GM19328 (cell line): ENCODE measurements at regions not wholly inside any gene's neighbourhood (a gene's known extent, or its start where the extent isn't known, plus 50 kb on each side); places are given as distances from the start of the nearest gene placed in this dataset.
"Not testable (repeated sequence)": the region's sequence is repeated elsewhere in the genome, so short reads cannot be mapped to it uniquely, and the experiment has no call there.

ENCODE experiments used
- ATAC-seq: cut with Tn5 transposase; IDR thresholded peaks from one replicate; pipeline ENCODE4 v1.9.1; 2021; ENCODE audit warnings: mild to moderate bottlenecking, moderate library complexity; ENCODE audit not compliant: unreplicated experiment

DNA sequence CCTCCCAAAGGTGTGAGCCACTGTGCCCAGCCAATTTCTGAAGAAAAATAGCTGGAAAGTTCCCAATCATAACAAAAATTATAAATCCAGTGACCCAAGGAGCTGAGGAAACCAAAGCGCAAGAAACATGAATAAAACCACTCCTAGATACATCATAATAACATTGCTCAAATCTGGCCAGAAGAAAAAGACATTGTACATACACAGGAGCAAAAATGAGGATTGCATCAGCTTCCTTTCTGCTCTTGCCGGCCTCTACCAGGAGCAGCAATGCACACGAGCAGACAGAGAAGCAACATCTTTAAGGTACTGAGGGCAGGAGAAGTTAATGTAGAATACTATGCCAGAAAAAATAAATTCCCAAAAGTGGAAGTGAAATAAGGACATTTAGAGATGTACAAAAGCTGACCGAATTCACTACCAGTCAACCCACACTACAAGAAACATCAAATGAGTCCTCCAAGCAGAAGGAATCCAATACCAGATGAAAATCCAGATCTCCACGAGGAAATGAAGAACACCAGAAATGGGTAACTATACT is 127.0 kb upstream of the NBPF11 start:
- not testable (repeated sequence) for ATAC-seq

DNA sequence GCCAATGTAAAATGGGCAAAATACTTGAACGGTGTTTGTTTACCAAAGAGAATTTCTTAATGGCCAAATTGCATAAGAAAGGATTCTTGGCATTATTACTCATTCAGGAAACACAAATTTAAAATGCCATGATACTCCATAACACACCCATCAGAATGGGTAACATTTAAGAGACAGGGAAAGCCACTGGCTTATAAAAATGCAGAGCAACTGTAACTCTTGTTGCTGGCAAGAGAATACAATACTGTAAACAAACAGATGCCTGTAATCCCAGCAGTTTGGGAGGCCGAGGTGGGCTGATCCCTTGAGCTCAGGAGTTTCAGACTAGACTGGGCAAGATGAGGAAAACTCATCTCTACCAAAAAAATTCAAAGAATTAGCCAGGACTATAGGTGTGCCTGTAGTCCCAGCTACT is 125.8 kb upstream of the NBPF11 start:
- ATAC-seq, result not testable (repeated sequence)

DNA sequence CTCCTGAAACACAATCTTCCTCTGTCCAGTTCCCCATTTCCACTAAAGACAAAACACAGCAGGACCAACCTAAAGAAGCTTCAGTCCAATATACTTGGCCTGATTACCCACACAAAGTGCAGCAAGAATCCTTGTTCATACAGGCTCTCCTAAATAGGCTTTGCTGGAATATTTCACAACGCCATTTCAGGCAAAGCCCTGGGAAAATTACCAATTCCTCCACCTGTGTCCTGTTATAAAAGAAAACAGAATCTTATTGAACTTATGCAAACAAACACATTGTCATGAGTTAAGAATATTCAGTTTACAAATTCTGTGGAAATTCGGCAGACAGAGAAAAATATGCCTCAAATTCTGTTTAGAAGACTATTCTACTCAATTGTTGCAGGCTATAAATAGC is 115.0 kb upstream of the NBPF11 start:
- ATAC-seq, result not testable (repeated sequence)

GRCh38 chr1:148264374-148265276 is 112.5 kb upstream of the NBPF11 start:
- no peak for ATAC-seq

- no peak for ATAC-seq
Measured at GRCh38 chr1:148263906-148264255, 111.8 kb upstream of the NBPF11 start.

DNA sequence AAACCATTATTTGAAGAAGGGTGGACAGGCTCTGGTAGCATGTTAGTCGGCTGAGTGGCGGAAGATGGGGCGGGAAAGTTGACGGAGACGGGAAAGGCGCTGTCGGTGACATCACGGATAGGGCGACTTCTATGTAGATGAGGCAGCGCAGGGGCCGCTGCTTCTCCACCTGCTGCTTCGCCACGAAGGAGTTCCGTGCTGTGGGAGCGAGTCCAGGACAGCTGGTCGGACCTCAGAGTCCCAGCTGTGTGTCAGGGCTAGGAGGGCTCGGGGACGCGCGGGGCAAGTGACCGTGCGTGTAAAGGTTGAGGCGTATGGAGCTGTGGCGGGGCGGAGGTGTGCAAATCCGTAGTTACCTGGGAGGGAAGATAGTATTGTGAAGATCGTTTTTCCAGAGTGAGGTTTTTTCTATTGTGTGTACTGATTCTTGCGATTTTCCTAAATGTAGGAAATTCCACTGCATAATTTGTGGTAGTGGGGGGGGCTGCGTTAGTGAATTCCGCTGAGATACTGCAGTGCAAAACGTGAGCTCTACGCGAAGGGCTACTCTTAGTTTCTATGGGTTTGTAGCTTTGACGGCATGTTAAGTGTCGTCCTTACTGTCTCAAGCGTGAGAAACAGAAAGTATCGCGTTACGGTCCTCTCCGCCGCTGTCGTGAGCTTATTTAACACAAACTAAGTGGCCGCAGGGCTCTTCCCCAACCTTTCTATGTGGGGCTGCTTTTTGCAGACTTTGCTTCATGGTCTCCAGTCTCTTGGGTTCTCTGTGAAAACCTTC is 111.2 kb upstream of the NBPF11 start:
- ATAC-seq, result no peak

DNA sequence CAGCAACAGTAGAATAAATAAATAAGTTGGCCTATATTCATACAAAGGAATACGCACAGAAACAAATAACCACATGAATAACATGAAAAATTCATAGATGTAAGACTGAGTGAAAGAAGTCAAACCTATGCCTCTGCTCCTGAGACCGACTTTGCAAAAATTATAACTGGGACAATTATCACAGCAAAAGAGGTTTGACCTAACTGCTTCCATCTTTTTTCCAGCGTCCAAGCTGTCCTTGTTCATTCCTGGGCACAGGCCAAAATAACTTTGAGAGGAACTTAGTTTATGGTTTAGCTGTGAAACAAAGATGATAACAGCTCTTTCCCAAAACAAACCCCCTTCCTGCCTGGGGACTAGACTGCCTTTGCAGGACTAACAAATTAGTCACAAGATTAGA is 109.6 kb upstream of the NBPF11 start:
- ATAC-seq, result not testable (repeated sequence)

DNA sequence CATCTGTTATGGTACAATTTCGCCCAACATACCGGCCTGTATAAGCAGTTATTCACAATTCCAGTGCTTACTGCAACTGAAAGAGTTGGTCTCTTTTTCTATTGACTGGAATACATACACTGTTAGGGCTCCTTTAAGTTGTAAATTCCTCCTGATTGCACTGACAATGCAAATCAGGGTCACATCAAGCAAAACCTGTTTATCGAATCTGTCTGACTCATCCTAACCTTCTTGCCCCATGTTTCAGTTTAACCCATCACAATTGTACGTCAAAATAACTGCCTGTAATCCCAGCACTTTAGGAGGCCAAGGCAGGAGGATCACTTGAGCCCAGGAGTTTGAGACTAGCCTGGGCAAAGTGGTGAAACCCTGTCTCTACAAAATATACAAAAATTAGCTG is 105.8 kb upstream of the NBPF11 start:
- ATAC-seq, result not testable (repeated sequence)

- not testable (repeated sequence) for ATAC-seq
Measured at GRCh38 chr1:148254611-148255429, 102.7 kb upstream of the NBPF11 start.

DNA sequence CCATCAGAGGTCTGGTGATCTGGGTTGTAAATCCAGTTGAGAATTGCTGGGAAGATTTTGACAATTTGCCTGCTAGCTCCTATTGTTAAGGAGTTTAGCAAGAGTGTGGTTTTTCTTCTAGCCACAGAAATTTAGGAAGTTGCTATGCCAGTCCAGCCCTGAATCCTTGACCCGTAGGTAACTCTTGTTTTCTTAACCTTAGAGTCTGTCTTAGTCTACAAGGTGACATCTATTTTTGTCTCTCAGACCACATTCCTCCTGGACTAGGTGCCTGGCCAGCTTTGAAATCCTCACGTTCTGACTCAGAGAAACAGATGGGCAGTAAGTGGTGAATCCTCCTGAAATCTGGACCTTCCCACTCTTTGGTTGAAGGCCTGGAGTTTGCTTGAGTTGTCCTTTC is 101.7 kb upstream of the NBPF11 start:
- ATAC-seq, result not testable (repeated sequence)

DNA sequence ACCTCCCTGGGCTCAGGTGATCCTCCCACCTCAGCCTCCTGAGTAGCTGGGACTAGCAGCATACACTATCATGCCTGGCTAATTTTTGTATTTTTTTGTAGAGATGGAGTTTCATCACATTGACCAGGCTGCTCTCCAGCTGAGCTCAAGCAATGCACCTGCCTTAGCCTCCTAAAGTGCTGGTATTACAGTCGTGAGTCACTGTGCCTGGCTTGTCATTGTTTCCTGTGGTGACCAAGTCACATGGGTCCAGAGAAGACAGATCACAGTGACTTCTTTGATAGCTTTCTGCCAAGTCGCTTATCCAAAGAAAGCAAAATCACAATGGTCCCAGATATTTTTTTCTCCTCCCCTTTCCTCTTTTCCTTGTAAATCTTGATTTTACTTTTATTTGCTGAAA is 96.7 kb upstream of the NBPF11 start:
- not testable (repeated sequence) for ATAC-seq

GRCh38 chr1:148246258-148246861 is 94.3 kb upstream of the NBPF11 start:
- ATAC-seq, result not testable (repeated sequence)

DNA sequence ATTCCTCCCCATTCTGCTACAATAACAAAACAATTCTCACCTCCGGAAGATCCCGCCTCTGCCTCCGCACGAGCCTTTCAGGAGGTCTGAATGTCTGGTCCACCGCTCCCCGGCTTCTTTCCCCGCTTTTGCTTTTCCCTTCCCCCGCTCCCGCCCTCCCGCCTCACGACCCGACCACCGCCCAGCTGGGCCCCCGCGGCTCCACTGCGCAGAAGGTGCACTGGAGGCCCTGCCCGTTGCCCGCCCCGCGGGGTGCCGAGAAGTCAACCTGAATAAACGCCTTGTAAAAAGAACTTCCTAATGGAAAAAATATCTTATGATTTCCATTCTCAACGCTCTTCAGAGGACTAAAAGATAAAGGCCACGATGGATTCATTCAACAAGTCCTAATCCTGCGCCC is 93.8 kb upstream of the NBPF11 start:
- ATAC-seq, result not testable (repeated sequence)

DNA sequence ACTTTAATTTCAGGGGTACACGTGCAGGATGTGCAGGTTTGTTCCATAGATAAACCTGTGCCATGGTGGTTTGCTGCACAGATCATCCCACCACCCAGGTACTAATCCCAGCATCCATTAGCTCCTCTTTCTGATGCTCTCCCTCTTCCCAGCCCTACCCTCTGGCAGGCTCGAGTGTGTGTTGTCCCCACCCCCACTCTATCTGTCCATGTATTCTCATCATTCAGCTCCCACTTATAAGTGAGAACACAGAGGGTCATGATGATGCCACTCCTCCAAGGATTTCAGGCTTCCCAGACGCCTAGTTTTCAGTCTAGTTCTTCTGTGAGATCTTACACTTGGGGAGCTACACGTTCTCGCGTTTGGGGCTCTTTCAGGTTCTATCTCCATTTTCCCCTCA is 93.4 kb upstream of the NBPF11 start:
- not testable (repeated sequence) for ATAC-seq

DNA sequence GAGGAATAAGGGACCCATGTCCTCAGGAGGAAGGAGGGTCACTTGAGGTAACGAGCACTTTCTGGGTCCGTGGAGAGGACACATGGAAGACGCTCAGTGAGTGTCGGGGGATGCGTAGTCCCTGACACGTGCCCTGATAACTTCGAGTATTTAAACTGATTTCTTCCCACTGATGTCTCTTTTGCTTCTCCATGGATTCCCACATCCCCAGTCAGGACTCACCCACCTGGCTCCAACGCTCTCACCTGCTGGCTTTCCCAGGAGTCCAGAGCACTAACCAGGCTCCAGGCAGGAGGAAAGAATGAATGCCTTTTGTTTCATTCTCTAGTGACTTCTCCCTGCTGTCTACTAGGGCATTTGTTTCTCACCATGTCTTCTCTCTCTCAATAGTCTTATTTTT is 81.2 kb upstream of the NBPF11 start:
- ATAC-seq, result not testable (repeated sequence)

DNA sequence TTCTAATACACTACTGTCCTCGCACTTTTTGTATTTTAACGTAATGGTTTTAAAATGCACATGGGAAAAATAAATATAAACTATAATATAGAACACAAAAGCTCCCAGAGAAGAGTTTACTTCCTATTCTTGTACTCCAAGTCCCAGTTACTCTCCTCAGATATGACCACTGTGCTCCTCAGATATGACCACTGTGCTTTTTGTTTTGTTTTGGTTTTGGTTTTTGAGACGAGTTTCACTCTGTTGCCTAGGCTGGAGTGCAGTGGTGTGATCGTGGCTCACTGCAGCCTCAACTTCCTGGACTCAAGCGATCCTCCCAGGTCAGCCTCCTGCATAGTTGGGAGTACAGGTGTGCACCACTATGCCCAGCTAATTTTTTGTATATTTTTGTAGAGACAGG is 76.8 kb upstream of the NBPF11 start:
- not testable (repeated sequence) for ATAC-seq

- ATAC-seq, result not testable (repeated sequence)
Measured at GRCh38 chr1:148222399-148223159, 70.5 kb upstream of the NBPF11 start.

- not testable (repeated sequence) for ATAC-seq
Measured at GRCh38 chr1:148221593-148221992, 69.5 kb upstream of the NBPF11 start.

GRCh38 chr1:148219229-148219628 is 67.1 kb upstream of the NBPF11 start:
- ATAC-seq, result not testable (repeated sequence)

DNA sequence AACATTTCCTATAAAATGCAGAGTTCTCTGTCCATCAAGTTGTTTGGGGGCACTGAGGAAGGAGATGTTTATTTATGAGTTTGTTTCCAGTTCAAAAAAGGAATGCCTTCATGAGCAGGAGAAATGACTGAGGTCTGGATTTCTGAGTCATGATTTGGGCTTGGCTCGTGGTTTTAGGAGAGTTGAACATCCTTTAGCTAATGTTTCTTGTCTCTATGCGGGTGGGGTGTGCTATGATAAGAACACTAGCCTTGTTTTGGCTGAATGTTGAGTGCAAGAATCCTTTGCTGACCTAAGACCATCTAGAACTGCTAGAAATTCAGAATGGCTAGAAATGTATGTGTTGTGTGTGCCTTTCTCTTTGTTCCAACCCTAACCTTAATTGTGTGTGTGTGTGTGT is 59.1 kb upstream of the NBPF11 start:
- not testable (repeated sequence) for ATAC-seq
